Nephron progenitor cell (in vitro differentiated cells): ENCODE measurements at regions not wholly inside any gene's neighbourhood (a gene's known extent, or its start where the extent isn't known, plus 50 kb on each side); places are given as distances from the start of the nearest gene placed in this dataset.
"Not testable (repeated sequence)": the region's sequence is repeated elsewhere in the genome, so short reads cannot be mapped to it uniquely, and the experiment has no call there.

Experiments used
- DNase-seq: peaks from one replicate; pipeline ENCODE4 v3.0.0; 2021
- H3K27ac Mint-ChIP-seq: 2 replicates; pipeline ENCODE4 v1.8.0; 2021; ENCODE audit warnings: mild to moderate bottlenecking, moderate library complexity, mixed read lengths
- H3K27me3 Mint-ChIP-seq: 2 replicates; pipeline ENCODE4 v1.8.0; 2021; ENCODE audit warnings: mild to moderate bottlenecking, low read depth, mixed read lengths; ENCODE audit not compliant: poor library complexity
- H3K36me3 Mint-ChIP-seq: 2 replicates; pipeline ENCODE4 v1.8.0; 2021; ENCODE audit warnings: low read depth, mixed read lengths
- H3K4me1 Mint-ChIP-seq: 2 replicates; pipeline ENCODE4 v1.8.0; 2021; ENCODE audit warnings: mixed read lengths
- H3K4me3 Mint-ChIP-seq: 2 replicates; pipeline ENCODE4 v1.8.0; 2021; ENCODE audit warnings: mild to moderate bottlenecking, moderate library complexity, mixed read lengths
- H3K9me3 Mint-ChIP-seq: 2 replicates; pipeline ENCODE4 v1.8.0; 2021; ENCODE audit warnings: mild to moderate bottlenecking, moderate library complexity, mixed read lengths
- TF ChIP-seq, protein P1 (sequence below): fragments of 200-600 bp; sonication (generic); IDR thresholded peaks from 2 replicates; pipeline ENCODE4 v1.5.0; 2021; ENCODE audit warnings: antibody characterized with exemption

DNA sequence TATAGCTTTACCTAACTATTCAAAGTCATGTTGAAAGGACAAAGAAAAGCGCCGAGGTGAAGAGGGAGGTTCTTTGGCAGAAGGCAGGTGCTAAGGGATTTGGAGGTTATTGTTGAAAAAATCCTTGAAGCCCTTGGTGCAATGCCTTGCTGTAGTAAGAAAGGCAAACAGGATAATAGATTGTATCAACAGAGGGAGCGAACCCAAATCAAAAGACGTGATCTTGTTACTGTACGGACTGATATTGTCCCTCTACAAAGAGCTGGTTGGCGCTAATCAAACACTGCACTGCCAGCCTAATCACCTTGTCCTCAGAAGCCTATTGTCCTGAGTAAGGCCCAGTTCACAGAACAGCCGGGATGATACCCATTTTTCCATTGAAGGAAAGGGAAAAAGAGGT, 182.9 kb downstream of the ZIC3 start:
- TF ChIP-seq, protein P1, sequence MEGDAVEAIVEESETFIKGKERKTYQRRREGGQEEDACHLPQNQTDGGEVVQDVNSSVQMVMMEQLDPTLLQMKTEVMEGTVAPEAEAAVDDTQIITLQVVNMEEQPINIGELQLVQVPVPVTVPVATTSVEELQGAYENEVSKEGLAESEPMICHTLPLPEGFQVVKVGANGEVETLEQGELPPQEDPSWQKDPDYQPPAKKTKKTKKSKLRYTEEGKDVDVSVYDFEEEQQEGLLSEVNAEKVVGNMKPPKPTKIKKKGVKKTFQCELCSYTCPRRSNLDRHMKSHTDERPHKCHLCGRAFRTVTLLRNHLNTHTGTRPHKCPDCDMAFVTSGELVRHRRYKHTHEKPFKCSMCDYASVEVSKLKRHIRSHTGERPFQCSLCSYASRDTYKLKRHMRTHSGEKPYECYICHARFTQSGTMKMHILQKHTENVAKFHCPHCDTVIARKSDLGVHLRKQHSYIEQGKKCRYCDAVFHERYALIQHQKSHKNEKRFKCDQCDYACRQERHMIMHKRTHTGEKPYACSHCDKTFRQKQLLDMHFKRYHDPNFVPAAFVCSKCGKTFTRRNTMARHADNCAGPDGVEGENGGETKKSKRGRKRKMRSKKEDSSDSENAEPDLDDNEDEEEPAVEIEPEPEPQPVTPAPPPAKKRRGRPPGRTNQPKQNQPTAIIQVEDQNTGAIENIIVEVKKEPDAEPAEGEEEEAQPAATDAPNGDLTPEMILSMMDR: no peak
- Mint-ChIP-seq H3K9me3 (peaks cover 15% of the 10 kb centered on the region), H3K4me3 (no peak overlapping the region), H3K27ac (no peak overlapping the region), H3K27me3 (peaks cover 2% of the 10 kb centered on the region), H3K4me1 (peaks cover 60% of the 10 kb centered on the region), H3K36me3 (no peaks in the 10 kb centered on the region)
- DNase-seq: no peak

- no peak for DNase-seq
- H3K36me3 Mint-ChIP-seq: no peaks in the 10 kb centered on the region
- TF ChIP-seq, protein P1: no peak
- H3K4me3 Mint-ChIP-seq: no peak overlapping the region
- H3K4me1 Mint-ChIP-seq: peaks cover 60% of the 10 kb centered on the region
- no peak overlapping the region for H3K27ac Mint-ChIP-seq
- peaks cover 2% of the 10 kb centered on the region for H3K27me3 Mint-ChIP-seq
- peaks cover 13% of the 10 kb centered on the region for H3K9me3 Mint-ChIP-seq
Measured at GRCh38 chrX:137749246-137749645, 183.3 kb downstream of the ZIC3 start.

DNA sequence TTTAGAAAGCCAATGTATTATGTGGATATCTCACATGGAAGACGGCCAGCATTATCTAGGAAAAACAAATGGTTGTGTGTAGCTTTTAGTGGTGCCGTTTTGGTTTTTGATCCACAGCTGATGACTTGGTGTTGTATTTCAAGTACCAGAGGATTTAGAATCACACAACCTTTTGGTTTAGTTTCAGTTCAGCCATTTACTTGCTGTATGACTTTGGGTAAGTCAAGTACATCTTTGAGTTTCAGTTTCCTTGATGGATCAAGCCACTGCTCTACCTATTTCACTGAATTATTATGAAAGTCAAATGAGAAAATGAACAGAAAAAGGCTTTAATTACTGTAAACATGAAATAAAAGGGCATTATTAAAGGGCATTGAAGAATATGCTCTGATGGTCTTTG, 205.6 kb downstream of the ZIC3 start:
- no peak for DNase-seq
- Mint-ChIP-seq H3K36me3 (peaks cover 6% of the 10 kb centered on the region), H3K4me1 (no peaks in the 10 kb centered on the region), H3K4me3 (no peak overlapping the region), H3K27me3 (peaks cover 4% of the 10 kb centered on the region), H3K27ac (no peak overlapping the region), H3K9me3 (peaks cover 58% of the 10 kb centered on the region)
- TF ChIP-seq, protein P1: no peak

- Mint-ChIP-seq H3K9me3 (peaks cover 60% of the 10 kb centered on the region), H3K36me3 (no peaks in the 10 kb centered on the region)
- no peak for DNase-seq
Measured at GRCh38 chrX:137792214-137792613, 226.3 kb downstream of the ZIC3 start.

GRCh38 chrX:137797926-137798325, 232.0 kb downstream of the ZIC3 start:
- not testable (repeated sequence) for H3K27me3 Mint-ChIP-seq, H3K27ac Mint-ChIP-seq, H3K36me3 Mint-ChIP-seq, DNase-seq, H3K4me3 Mint-ChIP-seq, H3K4me1 Mint-ChIP-seq
- peaks cover 66% of the 10 kb centered on the region for H3K9me3 Mint-ChIP-seq

More at GRCh38 chrX:137792214-137792613, 226.3 kb downstream of the ZIC3 start:
- H3K4me1 Mint-ChIP-seq: no peaks in the 10 kb centered on the region
- no peaks in the 10 kb centered on the region for H3K27me3 Mint-ChIP-seq
- TF ChIP-seq, protein P1: no peak
- H3K27ac Mint-ChIP-seq: no peak overlapping the region
- no peak overlapping the region for H3K4me3 Mint-ChIP-seq

DNA sequence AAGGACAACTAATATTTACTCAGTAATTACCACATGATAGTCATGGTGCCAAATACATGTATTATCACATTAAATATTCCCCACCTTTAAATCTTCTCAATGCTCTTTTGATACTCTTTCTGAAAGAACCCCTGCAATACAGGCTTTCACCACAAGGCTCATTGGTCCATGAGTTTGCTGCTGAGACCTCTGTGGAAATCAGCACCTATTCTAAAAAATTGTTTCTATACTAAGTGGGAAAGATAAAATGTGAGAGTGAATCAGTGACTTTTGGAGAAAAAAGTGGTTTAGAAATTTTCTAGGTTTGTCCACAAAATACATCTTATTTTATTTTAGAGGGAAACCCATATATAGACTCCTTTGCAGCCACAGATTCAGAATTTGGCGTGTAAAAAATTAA, 257.3 kb downstream of the ZIC3 start:
- Mint-ChIP-seq H3K9me3 (peaks cover 51% of the 10 kb centered on the region), H3K4me3 (no peak overlapping the region), H3K4me1 (no peaks in the 10 kb centered on the region), H3K27me3 (no peaks in the 10 kb centered on the region), H3K36me3 (peaks cover 3% of the 10 kb centered on the region), H3K27ac (no peak overlapping the region)
- TF ChIP-seq, protein P1: peak; percentile 17
- DNase-seq: no peak
